Omental fat pad (tissue), 3 donors: ENCODE measurements at regions not wholly inside any gene's neighbourhood (a gene's known extent, or its start where the extent isn't known, plus 50 kb on each side); places are given as distances from the start of the nearest gene placed in this dataset.

Experiments
- ATAC-seq: fragments of 150-250 bp; one replicate; pipeline ENCODE4 v1.9.1; 2016; ENCODE audit warnings: mild to moderate bottlenecking, moderate library complexity; ENCODE audit not compliant: low FRiP score
- DNase-seq: peaks from one replicate; pipeline ENCODE4 v3.0.0-alpha.2; 2019; ENCODE audit warnings: low spot score
- TF ChIP-seq, protein P1 (sequence below), 3 donors: fragments of 450-650 bp; IDR thresholded peaks; one replicate each; pipeline ENCODE4 v1.5.1; 2016 to 2017; ENCODE audit warnings: antibody characterized with exemption in 3 of 3, mild to moderate bottlenecking in 3 of 3, moderate library complexity in 2 of 3

DNA sequence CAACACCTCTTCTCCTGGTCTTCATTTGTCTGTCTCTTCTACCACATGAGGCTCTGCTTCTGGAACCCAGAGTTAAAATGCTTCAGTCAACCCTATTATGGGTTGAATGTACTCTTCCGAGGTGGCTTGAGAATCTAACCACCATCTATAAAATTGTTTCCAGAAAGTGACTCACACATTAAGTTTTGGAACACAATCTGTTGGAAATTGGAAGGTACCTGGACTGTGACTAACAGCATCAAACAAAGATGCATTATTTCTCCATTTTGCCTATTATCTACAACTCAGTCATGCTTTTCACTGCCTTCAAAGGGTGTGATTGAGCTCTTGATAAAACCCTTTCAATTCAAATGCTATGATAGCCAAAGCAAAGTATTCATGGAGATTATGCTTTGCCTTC lies 499.0 kb upstream of the SEMA6D start:
- no peak for DNase-seq
- ATAC-seq: no peak

DNA sequence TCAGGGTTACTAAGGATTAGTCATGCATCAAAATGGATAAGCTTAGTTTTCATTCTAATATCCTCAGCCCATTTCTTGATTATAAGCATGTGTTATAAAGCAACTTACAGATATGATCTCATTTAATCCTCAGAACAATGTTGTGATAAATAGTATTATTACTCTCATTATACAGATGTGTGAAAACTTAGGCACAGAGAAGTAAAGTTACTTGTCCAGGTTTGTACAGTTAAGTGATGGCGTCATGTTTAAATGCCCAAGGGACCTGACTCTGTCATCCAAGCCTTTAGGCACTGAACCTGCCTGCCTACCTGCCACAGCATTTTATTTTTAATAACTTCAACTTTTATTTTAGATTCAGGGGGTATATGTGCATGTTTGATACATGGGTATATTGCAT lies 472.9 kb upstream of the SEMA6D start:
- DNase-seq: no peak
- TF ChIP-seq, protein P1, sequence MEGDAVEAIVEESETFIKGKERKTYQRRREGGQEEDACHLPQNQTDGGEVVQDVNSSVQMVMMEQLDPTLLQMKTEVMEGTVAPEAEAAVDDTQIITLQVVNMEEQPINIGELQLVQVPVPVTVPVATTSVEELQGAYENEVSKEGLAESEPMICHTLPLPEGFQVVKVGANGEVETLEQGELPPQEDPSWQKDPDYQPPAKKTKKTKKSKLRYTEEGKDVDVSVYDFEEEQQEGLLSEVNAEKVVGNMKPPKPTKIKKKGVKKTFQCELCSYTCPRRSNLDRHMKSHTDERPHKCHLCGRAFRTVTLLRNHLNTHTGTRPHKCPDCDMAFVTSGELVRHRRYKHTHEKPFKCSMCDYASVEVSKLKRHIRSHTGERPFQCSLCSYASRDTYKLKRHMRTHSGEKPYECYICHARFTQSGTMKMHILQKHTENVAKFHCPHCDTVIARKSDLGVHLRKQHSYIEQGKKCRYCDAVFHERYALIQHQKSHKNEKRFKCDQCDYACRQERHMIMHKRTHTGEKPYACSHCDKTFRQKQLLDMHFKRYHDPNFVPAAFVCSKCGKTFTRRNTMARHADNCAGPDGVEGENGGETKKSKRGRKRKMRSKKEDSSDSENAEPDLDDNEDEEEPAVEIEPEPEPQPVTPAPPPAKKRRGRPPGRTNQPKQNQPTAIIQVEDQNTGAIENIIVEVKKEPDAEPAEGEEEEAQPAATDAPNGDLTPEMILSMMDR (IDR thresholded peaks at IDR 0.05): no peak
- no peak for ATAC-seq

More for the DNA sequence above, 499.0 kb upstream of the SEMA6D start:
- TF ChIP-seq, protein P1 (IDR thresholded peaks at IDR 0.05): no peak

DNA sequence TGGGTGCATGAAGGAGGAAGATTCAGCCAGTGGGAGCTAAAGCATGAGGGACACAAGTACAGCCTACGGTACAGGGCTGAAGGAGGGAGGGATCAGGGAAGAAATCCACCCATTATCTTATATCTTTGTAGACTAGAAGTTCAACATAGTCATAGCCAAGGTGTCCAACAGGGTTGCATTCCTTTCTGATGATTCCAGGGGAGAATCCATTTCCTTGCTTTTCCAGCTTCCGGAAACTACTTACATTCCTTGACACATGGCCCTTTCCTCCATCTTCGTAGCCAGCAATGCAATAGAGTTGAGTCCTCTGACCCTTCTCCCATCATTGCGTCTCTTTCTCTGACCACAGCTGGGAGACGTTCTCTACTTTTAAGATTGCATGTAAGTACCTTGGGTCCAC lies 471.0 kb upstream of the SEMA6D start:
- DNase-seq (no peak), ATAC-seq (no peak)
- TF ChIP-seq, protein P1 (IDR thresholded peaks at IDR 0.05): no peak

DNA sequence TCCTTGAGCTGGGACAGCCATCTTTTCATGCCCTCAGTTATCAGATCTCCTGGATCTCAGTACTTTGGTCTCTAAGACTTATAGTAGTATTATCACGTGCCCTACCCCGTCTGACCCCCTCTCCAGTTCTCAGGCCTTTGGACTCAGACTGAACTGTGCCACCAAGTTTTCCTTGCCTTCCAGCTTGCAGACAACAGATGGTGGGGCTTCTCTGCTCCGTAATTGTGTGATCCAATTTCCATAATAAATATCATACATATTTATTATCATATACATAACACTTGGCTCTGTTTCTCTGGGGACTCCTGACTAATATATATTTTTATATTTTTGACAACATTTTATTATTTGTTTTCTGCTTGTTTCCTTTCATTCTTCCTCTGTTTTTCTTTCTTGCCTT lies 458.8 kb upstream of the SEMA6D start:
- ATAC-seq (no peak), DNase-seq (no peak)
- TF ChIP-seq, protein P1 (IDR thresholded peaks at IDR 0.05): no peak

DNA sequence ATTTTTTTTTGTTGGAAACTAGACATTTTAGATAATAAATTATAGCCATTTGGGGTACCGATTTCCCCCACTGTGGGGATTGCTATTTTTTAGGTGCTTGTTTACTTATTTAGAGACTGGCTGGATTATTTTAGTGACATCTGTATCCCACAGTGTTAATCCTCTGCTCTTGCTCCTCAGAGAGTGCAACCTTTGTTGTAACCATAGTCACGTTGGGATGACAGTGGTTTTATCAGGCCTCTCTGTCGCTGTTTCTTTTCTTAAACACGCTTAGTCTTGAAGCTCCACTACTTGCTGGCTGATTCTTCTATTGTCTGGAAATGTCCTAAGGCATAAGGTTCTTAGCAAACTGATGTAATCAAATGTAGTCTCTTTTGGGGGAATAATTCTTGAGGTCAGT lies 451.6 kb upstream of the SEMA6D start:
- TF ChIP-seq, protein P1 (IDR thresholded peaks at IDR 0.05): no peak
- ATAC-seq (no peak), DNase-seq (no peak)

DNA sequence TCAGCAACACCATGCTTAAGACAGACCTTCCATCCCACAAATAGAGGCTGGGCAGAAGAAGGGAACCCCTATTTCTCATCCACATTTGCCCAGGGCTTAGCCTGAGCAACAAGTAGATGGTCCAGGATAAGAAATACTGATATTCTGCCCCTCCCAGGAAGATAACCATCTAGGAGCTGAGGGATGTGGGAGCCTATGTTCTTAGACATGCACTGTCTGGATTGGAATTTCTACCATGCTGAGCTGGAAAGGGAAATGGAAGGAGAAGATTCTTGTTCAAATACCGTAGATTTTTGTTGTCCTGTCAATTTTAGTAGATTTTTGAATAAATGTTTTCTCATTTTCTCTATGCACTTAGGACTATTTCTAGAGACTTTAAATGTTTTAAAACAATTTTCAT lies 450.7 kb upstream of the SEMA6D start:
- DNase-seq (no peak), ATAC-seq (no peak)
- TF ChIP-seq, protein P1 (IDR thresholded peaks at IDR 0.05): no peak

GRCh38 chr15:47273864-47274263 lies 443.4 kb upstream of the SEMA6D start:
- TF ChIP-seq, protein P1 (IDR thresholded peaks at IDR 0.05): no peak
- ATAC-seq (no peak), DNase-seq (no peak)
